ENCODE measurements at regions not wholly inside any gene's neighbourhood (a gene's known extent, or its start where the extent isn't known, plus 50 kb on each side); places are given as distances from the start of the nearest gene placed in this dataset.
"Not testable (repeated sequence)": the region's sequence is repeated elsewhere in the genome, so short reads cannot be mapped to it uniquely, and the experiment has no call there.

GRCh38 chr6:6749702-6750491 is 161.4 kb downstream of the LY86 start:
- DNase-seq: peak; percentile 57

GRCh38 chr6:6750594-6751265 is 162.2 kb downstream of the LY86 start:
- no peak for DNase-seq

GRCh38 chr6:6751266-6751596 is 162.7 kb downstream of the LY86 start:
- DNase-seq: no peak

- no peak for DNase-seq
Observed at GRCh38 chr6:6751619-6752023, 163.1 kb downstream of the LY86 start.

- no peak for DNase-seq
Observed at GRCh38 chr6:6752129-6752528, 163.6 kb downstream of the LY86 start.

GRCh38 chr6:6753301-6753700 is 164.8 kb downstream of the LY86 start:
- no peak for DNase-seq

- DNase-seq: no peak
Observed at GRCh38 chr6:6756526-6756925, 168.0 kb downstream of the LY86 start.

- no peak for DNase-seq
Observed at GRCh38 chr6:6758546-6758914, 170.0 kb downstream of the LY86 start.

GRCh38 chr6:6758915-6759654 is 170.6 kb downstream of the LY86 start:
- DNase-seq: peak; percentile 84

- DNase-seq: no peak
Observed at GRCh38 chr6:6760002-6760401, 171.5 kb downstream of the LY86 start.

- DNase-seq: not testable (repeated sequence)
Observed at GRCh38 chr6:6762566-6762965, 174.0 kb downstream of the LY86 start.

GRCh38 chr6:6764764-6765434 is 176.4 kb downstream of the LY86 start:
- DNase-seq: no peak

- no peak for DNase-seq
Observed at GRCh38 chr6:6766230-6766905, 177.8 kb downstream of the LY86 start.

- no peak for DNase-seq
Observed at GRCh38 chr6:6769466-6769865, 180.9 kb downstream of the LY86 start.

- no peak for DNase-seq
Observed at GRCh38 chr6:6771224-6771945, 182.9 kb downstream of the LY86 start.

- DNase-seq: no peak
Observed at GRCh38 chr6:6771964-6772363, 183.4 kb downstream of the LY86 start.

GRCh38 chr6:6772751-6773150 is 184.2 kb downstream of the LY86 start:
- DNase-seq: no peak

GRCh38 chr6:6775074-6775473 is 186.6 kb downstream of the LY86 start:
- DNase-seq: no peak

GRCh38 chr6:6780231-6780630 is 191.7 kb downstream of the LY86 start:
- DNase-seq: no peak

- DNase-seq: peak; percentile 66
Observed at GRCh38 chr6:6781172-6781872, 192.8 kb downstream of the LY86 start.

GRCh38 chr6:6781873-6782227 is 193.3 kb downstream of the LY86 start:
- DNase-seq: no peak

GRCh38 chr6:6783721-6784120 is 195.2 kb downstream of the LY86 start:
- DNase-seq: no peak

Data from femur (tissue), 1 donor.